OCI-LY3 (cell line): ENCODE measurements at regions not wholly inside any gene's neighbourhood (a gene's known extent, or its start where the extent isn't known, plus 50 kb on each side); places are given as distances from the start of the nearest gene placed in this dataset.

Source experiments
- H2AFZ ChIP-seq: fragments of 200-600, 300-600 bp; shearing (Covaris generic); 2 replicates; pipeline ENCODE4 v1.6.0; 2014; ENCODE audit warnings: antibody characterized with exemption, low read depth, low read length
- H3K27ac ChIP-seq: fragments of 200-600, 300-600 bp; sonication (generic); 2 replicates; pipeline ENCODE4 v1.5.1; 2014; ENCODE audit warnings: mild to moderate bottlenecking, low read length, moderate library complexity, mixed read lengths
- H3K27me3 ChIP-seq: fragments of 200-600, 300-600 bp; sonication (generic); 2 replicates; pipeline ENCODE4 v1.6.1; 2014; ENCODE audit warnings: low read depth, low read length, mixed read lengths
- H3K36me3 ChIP-seq: fragments of 200-600, 300-600 bp; sonication (generic); replicated peaks from 2 replicates; pipeline ENCODE3; 2014; ENCODE audit warnings: low read depth, low read length, mixed read lengths
- H3K4me1 ChIP-seq: fragments of 300-600, 200-600 bp; sonication (generic); 2 replicates; pipeline ENCODE4 v1.6.1; 2014; ENCODE audit warnings: low read length, mixed read lengths
- H3K4me2 ChIP-seq: fragments of 200-600, 300-600 bp; sonication (generic); 2 replicates; pipeline ENCODE4 v1.6.1; 2014; ENCODE audit warnings: low read length, mixed read lengths
- H3K4me3 ChIP-seq: fragments of 300-600, 200-600 bp; sonication (generic); 2 replicates; pipeline ENCODE4 v1.5.1; 2014; ENCODE audit warnings: antibody characterized with exemption, mild to moderate bottlenecking, low read length, moderate library complexity
- H3K79me2 ChIP-seq: fragments of 300-600, 200-600 bp; shearing (Covaris generic); 2 replicates; pipeline ENCODE4 v1.6.1; 2014; ENCODE audit warnings: mild to moderate bottlenecking, low read length, mixed read lengths
- H3K9ac ChIP-seq: fragments of 300-600, 200-600 bp; shearing (Covaris generic); 2 replicates; pipeline ENCODE4 v1.6.0; 2014; ENCODE audit warnings: mild to moderate bottlenecking, low read length, moderate library complexity
- H3K9me3 ChIP-seq: fragments of 200-600, 300-600 bp; shearing (Covaris generic); 2 replicates; pipeline ENCODE4 v1.6.1; 2014; ENCODE audit warnings: low read length, mixed read lengths; ENCODE audit not compliant: insufficient read depth
- H4K20me1 ChIP-seq: fragments of 200-600, 300-600 bp; sonication (generic); 2 replicates; pipeline ENCODE4 v1.6.1; 2016; ENCODE audit warnings: low read length, mixed read lengths; ENCODE audit not compliant: insufficient read depth
- CTCF ChIP-seq: fragments of 200-600, 300-600 bp; sonication (generic); IDR thresholded peaks from 2 replicates; pipeline ENCODE4 v1.5.1; 2014; ENCODE audit warnings: antibody characterized with exemption, low read length, low read depth
- EZH2phosphoT487 ChIP-seq: fragments of 200-600 bp; shearing (Covaris generic); IDR thresholded peaks from 2 replicates; pipeline ENCODE4 v1.6.1; 2018; ENCODE audit warnings: antibody characterized with exemption, mixed run types, low read depth

- Histone ChIP-seq H3K4me1 (no peaks in the 10 kb centered on the region), H3K9me3 (no peaks in the 10 kb centered on the region), H3K27me3 (no peaks in the 10 kb centered on the region), H2AFZ (no peak overlapping the region), H3K79me2 (no peaks in the 10 kb centered on the region), H3K9ac (no peak overlapping the region), H3K4me3 (no peak overlapping the region), H3K27ac (no peak overlapping the region), H3K4me2 (no peak overlapping the region), H4K20me1 (no peaks in the 10 kb centered on the region), H3K36me3 (no peaks in the 10 kb centered on the region)
- TF ChIP-seq CTCF (no peak), EZH2phosphoT487 (no peak)
Observed at GRCh38 chr4:34932591-34932990, 1311.7 kb downstream of the ARAP2 start.

DNA sequence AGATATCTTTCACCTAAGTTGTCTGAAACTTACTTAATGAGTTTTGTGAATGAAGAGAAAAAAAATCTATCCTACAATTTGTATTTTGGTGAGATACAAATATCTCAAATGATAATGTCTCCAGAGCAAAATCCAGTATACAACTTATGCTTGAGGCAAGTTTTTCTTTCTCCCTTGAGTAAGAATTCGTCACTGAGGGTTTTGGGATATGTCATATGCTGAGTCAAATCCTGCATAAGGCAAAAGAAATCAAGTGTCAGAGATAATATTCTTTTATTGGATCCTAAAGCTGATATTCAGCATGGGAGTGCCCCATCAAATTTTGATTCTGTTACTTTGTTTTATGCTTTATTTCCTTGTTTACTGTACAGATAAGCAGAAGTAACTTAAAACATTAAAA lies 1308.6 kb downstream of the ARAP2 start:
- no peak overlapping the region for H3K27ac ChIP-seq
- no peaks in the 10 kb centered on the region for H3K79me2 ChIP-seq
- no peaks in the 10 kb centered on the region for H3K36me3 ChIP-seq
- no peak overlapping the region for H3K4me2 ChIP-seq
- TF ChIP-seq EZH2phosphoT487: no peak
- TF ChIP-seq CTCF: no peak
- H3K27me3 ChIP-seq: no peaks in the 10 kb centered on the region
- H3K9ac ChIP-seq: no peak overlapping the region
- H4K20me1 ChIP-seq: no peaks in the 10 kb centered on the region
- no peak overlapping the region for H2AFZ ChIP-seq
- H3K4me1 ChIP-seq: no peaks in the 10 kb centered on the region
- no peaks in the 10 kb centered on the region for H3K9me3 ChIP-seq
- H3K4me3 ChIP-seq: no peak overlapping the region

- Histone ChIP-seq H3K27me3 (no peaks in the 10 kb centered on the region), H3K4me3 (no peak overlapping the region), H3K9me3 (no peaks in the 10 kb centered on the region), H3K4me2 (no peak overlapping the region), H3K79me2 (no peaks in the 10 kb centered on the region), H3K36me3 (no peaks in the 10 kb centered on the region), H3K27ac (no peak overlapping the region), H4K20me1 (no peaks in the 10 kb centered on the region), H2AFZ (no peak overlapping the region), H3K9ac (no peak overlapping the region), H3K4me1 (no peaks in the 10 kb centered on the region)
- TF ChIP-seq EZH2phosphoT487 (no peak), CTCF (no peak)
Observed at GRCh38 chr4:34939073-34939472, 1305.2 kb downstream of the ARAP2 start.

GRCh38 chr4:34943741-34944386 lies 1300.5 kb downstream of the ARAP2 start:
- Histone ChIP-seq H3K4me1 (no peaks in the 10 kb centered on the region), H2AFZ (no peak overlapping the region), H3K4me3 (no peak overlapping the region), H3K79me2 (no peaks in the 10 kb centered on the region), H4K20me1 (no peaks in the 10 kb centered on the region), H3K27me3 (no peaks in the 10 kb centered on the region), H3K27ac (no peak overlapping the region), H3K9me3 (no peaks in the 10 kb centered on the region), H3K4me2 (no peak overlapping the region), H3K36me3 (no peaks in the 10 kb centered on the region), H3K9ac (no peak overlapping the region)
- no peak for TF ChIP-seq CTCF
- no peak for TF ChIP-seq EZH2phosphoT487
